Liver (tissue), 8 donors: ENCODE measurements at regions not wholly inside any gene's neighbourhood (a gene's known extent, or its start where the extent isn't known, plus 50 kb on each side); places are given as distances from the start of the nearest gene placed in this dataset.

ENCODE experiments used
- DNase-seq: peaks from one replicate; pipeline ENCODE4 v3.0.0-alpha.2; 2017; ENCODE audit warnings: low spot score
- H3K27ac ChIP-seq, 2 donors: one replicate each; pipeline ENCODE4 v1.7.0; 2013; ENCODE audit warnings: inconsistent platforms in 2 of 2, low read length in 2 of 2, control low read depth in 1 of 2, low read depth in 1 of 2, mild to moderate bottlenecking in 1 of 2
- H3K27me3 ChIP-seq, 4 donors: one replicate each; pipeline versions ENCODE4 v1.6.1 to v1.7.0; 2013; ENCODE audit warnings: low read length in 3 of 4, inconsistent platforms in 1 of 4, mild to moderate bottlenecking in 1 of 4, moderate library complexity in 1 of 4; ENCODE audit not compliant: control insufficient read depth in 4 of 4, insufficient read depth in 4 of 4
- H3K36me3 ChIP-seq, 4 donors: one replicate each; pipeline versions ENCODE4 v1.6.1 to v1.7.0; 2013; ENCODE audit warnings: low read length in 3 of 4, mild to moderate bottlenecking in 3 of 4, low read depth in 1 of 4, moderate library complexity in 1 of 4; ENCODE audit not compliant: control insufficient read depth in 4 of 4, insufficient read depth in 3 of 4
- H3K4me1 ChIP-seq, 4 donors: one replicate each; pipeline versions ENCODE4 v1.6.1 to v1.7.0; 2013; ENCODE audit warnings: low read length in 3 of 4, mild to moderate bottlenecking in 3 of 4, moderate library complexity in 1 of 4; ENCODE audit not compliant: control insufficient read depth in 4 of 4, insufficient read depth in 4 of 4
- H3K4me3 ChIP-seq, 3 donors: one replicate each; pipeline versions ENCODE4 v1.6.1 to v1.7.0; 2013; ENCODE audit warnings: low read length in 3 of 3, control low read depth in 1 of 3, low read depth in 1 of 3, mild to moderate bottlenecking in 1 of 3
- H3K9ac ChIP-seq, 2 donors: one replicate each; pipeline ENCODE4 v1.7.0; 2013; ENCODE audit warnings: low read length in 2 of 2, mild to moderate bottlenecking in 2 of 2, moderate library complexity in 2 of 2, control low read depth in 1 of 2, low read depth in 1 of 2
- H3K9me3 ChIP-seq, 4 donors: one replicate each; pipeline versions ENCODE4 v1.6.1 to v1.7.0; 2013; ENCODE audit warnings: low read length in 3 of 4; ENCODE audit not compliant: control insufficient read depth in 4 of 4
- ATF3 ChIP-seq: IDR thresholded peaks from 2 replicates; pipeline ENCODE4 v1.6.1; 2016; ENCODE audit warnings: antibody characterized with exemption
- CTCF ChIP-seq: fragments of 150-350 bp; IDR thresholded peaks from 2 replicates; pipeline ENCODE4 v1.5.1; 2017; ENCODE audit warnings: improper control_type of control experiment, low read depth, low read length; ENCODE audit not compliant: missing input control
- EGR1 ChIP-seq, 2 donors: IDR thresholded peaks; 2 replicates each; pipeline ENCODE4 v1.6.1; 2016 to 2018; ENCODE audit warnings: antibody characterized with exemption in 2 of 2, low read depth in 2 of 2
- FOXA1 ChIP-seq: IDR thresholded peaks from 2 replicates; pipeline ENCODE4 v1.6.1; 2016; ENCODE audit warnings: antibody characterized with exemption
- FOXA2 ChIP-seq: IDR thresholded peaks from 2 replicates; pipeline ENCODE4 v1.6.1; 2016; ENCODE audit warnings: antibody characterized with exemption
- HNF4A ChIP-seq, 2 donors: conservative IDR thresholded peaks; 2 replicates each; pipeline ENCODE4 v1.6.1; 2016; ENCODE audit warnings: antibody characterized with exemption in 2 of 2, mild to moderate bottlenecking in 2 of 2
- HNF4G ChIP-seq: IDR thresholded peaks from 2 replicates; pipeline ENCODE4 v1.6.1; 2016; ENCODE audit warnings: antibody characterized with exemption
- JUND ChIP-seq, 2 donors: IDR thresholded peaks; 2 replicates each; pipeline ENCODE4 v1.6.1; 2016; ENCODE audit warnings: antibody characterized with exemption in 2 of 2
- MAX ChIP-seq: IDR thresholded peaks from 2 replicates; pipeline ENCODE4 v1.6.1; 2016; ENCODE audit warnings: antibody characterized with exemption
- NR2F2 ChIP-seq: IDR thresholded peaks from 2 replicates; pipeline ENCODE4 v1.6.1; 2016; ENCODE audit warnings: antibody characterized with exemption
- RAD21 ChIP-seq, 2 donors: IDR thresholded peaks; 2 replicates each; pipeline ENCODE4 v1.6.1; 2016; ENCODE audit warnings: antibody characterized with exemption in 2 of 2, mild to moderate bottlenecking in 2 of 2
- REST ChIP-seq: IDR thresholded peaks from 2 replicates; pipeline ENCODE4 v1.6.1; 2016; ENCODE audit warnings: antibody characterized with exemption, mild to moderate bottlenecking
- RXRA ChIP-seq, 2 donors: IDR thresholded peaks; 2 replicates each; pipeline ENCODE4 v1.6.1; 2017 to 2018; ENCODE audit warnings: antibody characterized with exemption in 2 of 2, mild to moderate bottlenecking in 1 of 2
- SP1 ChIP-seq: IDR thresholded peaks from 2 replicates; pipeline ENCODE4 v1.6.1; 2018; ENCODE audit warnings: antibody characterized with exemption, mild to moderate bottlenecking
- TAF1 ChIP-seq: conservative IDR thresholded peaks from 2 replicates; pipeline ENCODE4 v1.6.1; 2016; ENCODE audit warnings: antibody characterized with exemption, mild to moderate bottlenecking
- YY1 ChIP-seq: IDR thresholded peaks from 2 replicates; pipeline ENCODE4 v1.6.1; 2016; ENCODE audit warnings: antibody characterized with exemption, mild to moderate bottlenecking
- WGBS: extraction: QIAGEN DNeasy Blood & Tissue Kit; methylation state at CpG from one replicate; pipeline ENCODE4 v1.1.7; 2013; 5-methylcytosine and 5-hydroxymethylcytosine counted together
- TF ChIP-seq, protein P1 (sequence below): IDR thresholded peaks from 2 replicates; pipeline ENCODE4 v1.6.1; 2016; ENCODE audit warnings: antibody characterized with exemption
- donor health status: healthy.
- donor health status: healthy.
- donor health status: healthy.
- donor health status: healthy.
- donor health status: healthy.

DNA sequence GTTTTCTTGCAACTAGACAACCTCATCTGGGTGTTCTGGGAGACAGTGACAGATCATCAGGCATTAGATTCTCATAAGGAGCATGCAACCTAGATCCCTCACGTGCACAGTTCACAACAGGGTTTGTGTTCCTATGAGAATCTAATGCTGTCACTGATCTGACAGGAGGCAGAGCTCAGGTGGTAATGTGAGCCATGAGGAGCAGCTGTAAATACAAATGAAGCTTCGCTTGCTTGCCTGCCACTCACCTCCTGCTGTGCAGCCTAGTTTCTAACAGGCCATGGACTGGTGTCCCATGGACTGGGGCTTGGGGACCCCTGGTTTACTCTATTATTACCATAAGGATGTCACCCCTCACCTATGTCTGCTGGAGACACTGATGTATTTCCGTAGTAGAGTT, 166.8 kb downstream of the PSAT1 start:
- H3K4me1 ChIP-seq: no peaks in the 10 kb centered on the region
- H3K27me3 ChIP-seq: no peaks in the 10 kb centered on the region
- H3K36me3 ChIP-seq: no peaks in the 10 kb centered on the region
- no peak for DNase-seq
- no peak overlapping the region for H3K4me3 ChIP-seq
- WGBS: 82% methylated on average over 3 of the region's 3 CpGs
- H3K27ac ChIP-seq: no peak overlapping the region
- no peak overlapping the region for H3K9ac ChIP-seq
- TF ChIP-seq HNF4A (conservative IDR thresholded peaks at IDR 0.05): no peak
- TF ChIP-seq NR2F2: no peak
- TF ChIP-seq FOXA2: no peak
- TF ChIP-seq SP1: no peak
- TF ChIP-seq MAX: no peak
- TF ChIP-seq, protein P1, sequence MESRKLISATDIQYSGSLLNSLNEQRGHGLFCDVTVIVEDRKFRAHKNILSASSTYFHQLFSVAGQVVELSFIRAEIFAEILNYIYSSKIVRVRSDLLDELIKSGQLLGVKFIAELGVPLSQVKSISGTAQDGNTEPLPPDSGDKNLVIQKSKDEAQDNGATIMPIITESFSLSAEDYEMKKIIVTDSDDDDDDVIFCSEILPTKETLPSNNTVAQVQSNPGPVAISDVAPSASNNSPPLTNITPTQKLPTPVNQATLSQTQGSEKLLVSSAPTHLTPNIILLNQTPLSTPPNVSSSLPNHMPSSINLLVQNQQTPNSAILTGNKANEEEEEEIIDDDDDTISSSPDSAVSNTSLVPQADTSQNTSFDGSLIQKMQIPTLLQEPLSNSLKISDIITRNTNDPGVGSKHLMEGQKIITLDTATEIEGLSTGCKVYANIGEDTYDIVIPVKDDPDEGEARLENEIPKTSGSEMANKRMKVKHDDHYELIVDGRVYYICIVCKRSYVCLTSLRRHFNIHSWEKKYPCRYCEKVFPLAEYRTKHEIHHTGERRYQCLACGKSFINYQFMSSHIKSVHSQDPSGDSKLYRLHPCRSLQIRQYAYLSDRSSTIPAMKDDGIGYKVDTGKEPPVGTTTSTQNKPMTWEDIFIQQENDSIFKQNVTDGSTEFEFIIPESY: no peak
- TF ChIP-seq JUND (IDR thresholded peaks at IDR 0.05): no peak
- TF ChIP-seq TAF1: no peak
- TF ChIP-seq FOXA1: no peak
- TF ChIP-seq EGR1 (IDR thresholded peaks at IDR 0.05; ENCODE audit: low read depth in 2 of 2): no peak
- no peak for TF ChIP-seq RXRA (IDR thresholded peaks at IDR 0.05)
- no peak for TF ChIP-seq YY1
- no peak for TF ChIP-seq CTCF
- no peak for TF ChIP-seq HNF4G
- TF ChIP-seq RAD21 (IDR thresholded peaks at IDR 0.05): no peak
- TF ChIP-seq ATF3: no peak
- no peaks in the 10 kb centered on the region for H3K9me3 ChIP-seq

- H3K27me3 ChIP-seq: no peaks in the 10 kb centered on the region
- WGBS: 65% methylated on average over 7 of the region's 7 CpGs
Observed at GRCh38 chr9:78468231-78468630, 171.3 kb downstream of the PSAT1 start.

More at GRCh38 chr9:78468231-78468630, 171.3 kb downstream of the PSAT1 start:
- no peak for DNase-seq
- Histone ChIP-seq H3K36me3 (no peaks in the 10 kb centered on the region), H3K4me1 (no peaks in the 10 kb centered on the region), H3K27ac (no peak overlapping the region), H3K9me3 (no peaks in the 10 kb centered on the region), H3K4me3 (no peak overlapping the region), H3K9ac (no peak overlapping the region)
- no peak for TF ChIP-seq CTCF
- no peak for TF ChIP-seq REST
- no peak for TF ChIP-seq FOXA2
